ENCODE measurements at regions not wholly inside any gene's neighbourhood (a gene's known extent, or its start where the extent isn't known, plus 50 kb on each side); places are given as distances from the start of the nearest gene placed in this dataset.

DNA sequence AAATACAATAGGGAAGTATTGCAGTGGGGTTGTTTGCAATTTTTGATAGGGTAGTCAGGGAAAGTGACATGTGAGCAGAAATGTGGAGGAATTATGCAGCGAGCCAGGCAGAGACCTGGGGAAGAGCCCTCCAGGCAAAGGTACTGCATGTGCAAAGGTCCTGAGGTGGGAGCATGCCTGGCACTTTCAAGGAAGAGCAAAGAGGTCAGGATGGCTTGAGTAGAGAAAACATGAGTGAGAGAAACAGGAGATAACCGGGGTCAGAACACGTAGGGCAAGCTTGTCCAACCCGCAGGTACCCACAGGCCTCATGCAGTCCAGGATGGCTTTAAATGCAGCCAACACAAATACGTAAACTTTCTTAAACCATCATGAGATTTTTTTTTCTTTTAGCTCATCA is 71.0 kb downstream of the COQ2 start:
- no peak overlapping the region for H3K4me3 ChIP-seq
- H3K27me3 ChIP-seq: no peaks in the 10 kb centered on the region
- no peaks in the 10 kb centered on the region for H3K4me1 ChIP-seq
- H3K9me3 ChIP-seq: no peaks in the 10 kb centered on the region
- TF ChIP-seq, protein P1, sequence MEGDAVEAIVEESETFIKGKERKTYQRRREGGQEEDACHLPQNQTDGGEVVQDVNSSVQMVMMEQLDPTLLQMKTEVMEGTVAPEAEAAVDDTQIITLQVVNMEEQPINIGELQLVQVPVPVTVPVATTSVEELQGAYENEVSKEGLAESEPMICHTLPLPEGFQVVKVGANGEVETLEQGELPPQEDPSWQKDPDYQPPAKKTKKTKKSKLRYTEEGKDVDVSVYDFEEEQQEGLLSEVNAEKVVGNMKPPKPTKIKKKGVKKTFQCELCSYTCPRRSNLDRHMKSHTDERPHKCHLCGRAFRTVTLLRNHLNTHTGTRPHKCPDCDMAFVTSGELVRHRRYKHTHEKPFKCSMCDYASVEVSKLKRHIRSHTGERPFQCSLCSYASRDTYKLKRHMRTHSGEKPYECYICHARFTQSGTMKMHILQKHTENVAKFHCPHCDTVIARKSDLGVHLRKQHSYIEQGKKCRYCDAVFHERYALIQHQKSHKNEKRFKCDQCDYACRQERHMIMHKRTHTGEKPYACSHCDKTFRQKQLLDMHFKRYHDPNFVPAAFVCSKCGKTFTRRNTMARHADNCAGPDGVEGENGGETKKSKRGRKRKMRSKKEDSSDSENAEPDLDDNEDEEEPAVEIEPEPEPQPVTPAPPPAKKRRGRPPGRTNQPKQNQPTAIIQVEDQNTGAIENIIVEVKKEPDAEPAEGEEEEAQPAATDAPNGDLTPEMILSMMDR (IDR thresholded peaks at IDR 0.05): no peak
- TF ChIP-seq EP300 (IDR thresholded peaks at IDR 0.05) (no peak), POLR2A (IDR thresholded peaks at IDR 0.05) (no peak), POLR2AphosphoS5 (IDR thresholded peaks at IDR 0.05) (no peak)
- no peak for ATAC-seq
- no peak overlapping the region for H3K27ac ChIP-seq
- H3K36me3 ChIP-seq: no peaks in the 10 kb centered on the region
- 90 to 100% methylated on average over 5 of the region's 5 CpGs for WGBS, 2 donors (ENCODE audit: low coverage in 1 of 2)

DNA sequence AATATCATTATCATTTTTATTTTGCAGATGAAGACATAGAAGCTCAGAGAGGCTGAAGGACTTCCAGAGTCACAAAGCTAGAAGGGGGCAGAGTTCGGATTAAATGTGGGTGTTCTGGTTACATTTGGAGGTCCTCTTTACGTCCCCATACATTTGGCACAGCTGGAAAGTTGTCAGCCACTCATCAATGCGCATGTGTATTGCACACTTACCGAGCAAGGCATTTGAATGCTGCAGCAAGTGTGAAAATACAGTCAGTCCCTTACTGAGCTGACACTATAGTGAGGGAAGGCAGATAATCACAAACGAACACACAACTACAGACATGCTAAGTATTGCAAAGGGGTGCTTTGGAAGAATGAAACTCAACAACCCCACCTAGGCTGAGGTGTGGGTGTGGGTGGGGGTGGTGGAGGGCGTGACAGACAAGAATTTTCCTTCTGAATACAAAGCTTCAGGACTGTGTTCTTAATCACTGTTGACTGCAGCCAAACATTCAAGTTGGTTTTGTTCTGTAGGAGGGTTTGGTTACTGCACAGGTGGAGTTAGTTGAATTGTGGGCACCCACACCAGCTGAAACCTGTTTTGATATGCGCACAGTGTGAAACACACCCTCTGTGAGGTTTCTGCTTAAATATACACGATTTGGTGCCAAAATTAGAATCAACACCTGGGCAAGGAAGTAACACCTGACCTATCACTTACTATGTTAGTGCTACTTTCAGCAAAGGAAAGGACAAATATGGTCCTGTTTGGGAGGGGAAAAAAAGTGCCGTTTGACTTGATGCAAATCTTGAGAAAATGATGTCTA is 72.4 kb downstream of the COQ2 start:
- TF ChIP-seq POLR2AphosphoS5 (IDR thresholded peaks at IDR 0.05) (no peak), EP300 (IDR thresholded peaks at IDR 0.05) (no peak), POLR2A (IDR thresholded peaks at IDR 0.05) (no peak)
- TF ChIP-seq, protein P1 (IDR thresholded peaks at IDR 0.05): no peak
- no peak overlapping the region for H3K4me3 ChIP-seq
- no peaks in the 10 kb centered on the region for H3K4me1 ChIP-seq
- no peak overlapping the region for H3K27ac ChIP-seq
- H3K36me3 ChIP-seq: no peaks in the 10 kb centered on the region
- no peaks in the 10 kb centered on the region for H3K9me3 ChIP-seq
- WGBS, 2 donors (ENCODE audit: low coverage in 1 of 2): 49% methylated on average over 7 to 9 of the region's 9 CpGs
- H3K27me3 ChIP-seq: no peaks in the 10 kb centered on the region
- no peak for ATAC-seq

DNA sequence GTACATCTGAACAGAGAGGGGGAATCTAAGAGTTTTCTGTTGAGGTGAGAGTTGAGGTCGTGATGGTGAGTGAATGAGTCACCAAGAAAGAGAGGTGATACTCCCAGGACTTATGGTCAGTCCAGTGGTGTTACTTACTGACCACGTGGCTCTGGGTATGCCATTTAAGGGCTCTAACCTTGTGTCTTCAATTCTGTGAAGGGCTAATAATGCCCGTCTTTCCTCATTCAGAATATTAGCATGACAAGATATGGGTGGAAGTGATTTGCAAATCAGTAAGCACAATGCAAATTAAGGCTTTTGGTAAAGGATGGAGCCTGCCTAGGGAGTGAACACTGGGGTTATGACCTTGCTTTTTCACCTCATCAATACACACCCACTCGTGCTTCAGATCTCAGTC is 75.2 kb downstream of the COQ2 start:
- no peaks in the 10 kb centered on the region for H3K9me3 ChIP-seq
- 57 to 64% methylated on average over 4 of the region's 4 CpGs for WGBS, 2 donors (ENCODE audit: low coverage in 1 of 2)
- H3K27me3 ChIP-seq: no peaks in the 10 kb centered on the region
- H3K4me3 ChIP-seq: no peak overlapping the region
- H3K27ac ChIP-seq: no peak overlapping the region
- no peak for ATAC-seq
- TF ChIP-seq, protein P1 (IDR thresholded peaks at IDR 0.05): no peak
- TF ChIP-seq POLR2AphosphoS5 (IDR thresholded peaks at IDR 0.05) (no peak), EP300 (IDR thresholded peaks at IDR 0.05) (no peak), POLR2A (IDR thresholded peaks at IDR 0.05) (no peak)
- H3K4me1 ChIP-seq: no peaks in the 10 kb centered on the region
- no peaks in the 10 kb centered on the region for H3K36me3 ChIP-seq

DNA sequence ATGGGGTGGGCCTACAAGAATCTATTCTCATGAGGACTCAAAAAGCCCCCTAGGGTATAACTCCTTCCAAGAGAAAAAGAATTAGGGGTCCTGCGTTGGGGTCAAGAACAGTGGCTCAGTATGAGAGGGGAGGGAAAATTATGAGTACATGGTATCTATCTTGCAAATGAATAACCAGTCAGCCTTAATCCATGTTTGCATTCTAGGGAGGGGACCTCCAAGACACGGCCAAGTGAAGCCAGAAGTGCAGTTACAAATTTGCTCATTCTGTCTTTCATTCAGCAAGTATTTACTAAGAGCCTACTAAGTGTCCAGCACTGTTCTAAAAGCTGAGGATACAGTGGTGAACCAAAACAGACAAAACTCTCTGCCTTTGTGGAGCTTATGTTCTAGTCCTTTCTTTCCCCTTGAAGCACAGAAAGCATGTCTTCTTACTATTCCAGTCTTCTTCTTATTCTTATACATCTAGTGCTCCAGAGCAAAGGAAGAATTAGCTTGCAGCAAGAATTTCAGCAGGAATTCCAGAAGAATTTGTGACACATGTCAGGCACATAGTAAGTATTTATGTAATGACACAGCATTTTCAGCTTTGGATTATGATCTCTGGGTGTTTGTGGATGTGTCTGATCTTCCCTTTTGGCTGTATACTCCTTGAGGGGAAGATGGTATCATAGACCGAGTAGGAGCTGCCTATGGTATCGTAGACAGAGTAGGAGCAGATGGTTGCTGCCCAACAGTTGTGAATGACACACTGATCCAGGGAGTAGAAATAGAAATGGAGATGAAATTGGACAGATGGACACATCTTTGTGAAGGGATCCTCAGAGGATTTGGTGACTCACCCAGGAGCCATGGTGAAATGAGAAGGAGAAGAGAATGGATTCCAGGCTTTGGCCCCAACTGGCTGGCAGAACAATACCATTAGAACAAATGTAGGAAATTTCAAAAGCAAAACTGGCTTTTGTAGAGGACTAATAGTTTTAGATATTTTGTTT is 75.9 kb downstream of the COQ2 start:
- no peak overlapping the region for H3K27ac ChIP-seq
- H3K4me3 ChIP-seq: no peak overlapping the region
- ATAC-seq: no peak
- 90 to 96% methylated on average over 4 of the region's 4 CpGs for WGBS, 2 donors (ENCODE audit: low coverage in 1 of 2)
- no peaks in the 10 kb centered on the region for H3K4me1 ChIP-seq
- TF ChIP-seq, protein P1 (IDR thresholded peaks at IDR 0.05): no peak
- TF ChIP-seq POLR2AphosphoS5 (IDR thresholded peaks at IDR 0.05) (no peak), EP300 (IDR thresholded peaks at IDR 0.05) (no peak), POLR2A (IDR thresholded peaks at IDR 0.05) (no peak)
- no peaks in the 10 kb centered on the region for H3K9me3 ChIP-seq
- H3K36me3 ChIP-seq: no peaks in the 10 kb centered on the region
- no peaks in the 10 kb centered on the region for H3K27me3 ChIP-seq
